ENCODE measurements at regions not wholly inside any gene's neighbourhood (a gene's known extent, or its start where the extent isn't known, plus 50 kb on each side); places are given as distances from the start of the nearest gene placed in this dataset.

DNA sequence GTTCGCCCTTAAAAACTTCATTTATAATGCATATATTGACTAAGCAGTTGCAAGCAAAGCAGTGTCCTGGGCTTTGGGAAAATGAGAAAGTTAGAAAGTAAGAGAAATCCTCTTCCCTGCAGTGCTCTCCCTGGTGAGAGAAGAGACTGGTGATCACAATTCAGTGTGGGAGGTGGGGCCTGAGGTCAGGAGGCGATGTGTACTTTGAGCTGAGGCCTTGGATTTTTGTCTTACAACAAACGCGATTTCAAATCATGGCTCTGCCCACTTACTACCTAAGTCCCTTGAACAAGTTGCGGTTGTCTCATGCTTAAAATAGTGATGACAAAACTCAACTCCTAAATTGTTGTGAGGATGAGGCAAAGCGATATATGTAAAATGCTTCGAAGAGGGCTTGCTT, 316.3 kb upstream of the NECTIN3 start:
- H3K9me3 Mint-ChIP-seq, result no peaks in the 10 kb centered on the region
- H3K27me3 Mint-ChIP-seq, result no peaks in the 10 kb centered on the region
- DNase-seq, result no peak
- ChIA-PET POLR2A (no interaction called here), CTCF (no interaction called here)
- H3K27ac Mint-ChIP-seq, result no peak overlapping the region
- TF ChIP-seq, protein P1, sequence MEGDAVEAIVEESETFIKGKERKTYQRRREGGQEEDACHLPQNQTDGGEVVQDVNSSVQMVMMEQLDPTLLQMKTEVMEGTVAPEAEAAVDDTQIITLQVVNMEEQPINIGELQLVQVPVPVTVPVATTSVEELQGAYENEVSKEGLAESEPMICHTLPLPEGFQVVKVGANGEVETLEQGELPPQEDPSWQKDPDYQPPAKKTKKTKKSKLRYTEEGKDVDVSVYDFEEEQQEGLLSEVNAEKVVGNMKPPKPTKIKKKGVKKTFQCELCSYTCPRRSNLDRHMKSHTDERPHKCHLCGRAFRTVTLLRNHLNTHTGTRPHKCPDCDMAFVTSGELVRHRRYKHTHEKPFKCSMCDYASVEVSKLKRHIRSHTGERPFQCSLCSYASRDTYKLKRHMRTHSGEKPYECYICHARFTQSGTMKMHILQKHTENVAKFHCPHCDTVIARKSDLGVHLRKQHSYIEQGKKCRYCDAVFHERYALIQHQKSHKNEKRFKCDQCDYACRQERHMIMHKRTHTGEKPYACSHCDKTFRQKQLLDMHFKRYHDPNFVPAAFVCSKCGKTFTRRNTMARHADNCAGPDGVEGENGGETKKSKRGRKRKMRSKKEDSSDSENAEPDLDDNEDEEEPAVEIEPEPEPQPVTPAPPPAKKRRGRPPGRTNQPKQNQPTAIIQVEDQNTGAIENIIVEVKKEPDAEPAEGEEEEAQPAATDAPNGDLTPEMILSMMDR (IDR thresholded peaks at IDR 0.05), result no peak
- no peak overlapping the region for H3K4me3 Mint-ChIP-seq
- no peaks in the 10 kb centered on the region for H3K36me3 Mint-ChIP-seq (ENCODE audit: low read depth)
- no peak for ATAC-seq (ENCODE audit: low read depth)
- intact Hi-C loops (cut with micrococcal nuclease), result no loop called here
- no peaks in the 10 kb centered on the region for H3K4me1 Mint-ChIP-seq

DNA sequence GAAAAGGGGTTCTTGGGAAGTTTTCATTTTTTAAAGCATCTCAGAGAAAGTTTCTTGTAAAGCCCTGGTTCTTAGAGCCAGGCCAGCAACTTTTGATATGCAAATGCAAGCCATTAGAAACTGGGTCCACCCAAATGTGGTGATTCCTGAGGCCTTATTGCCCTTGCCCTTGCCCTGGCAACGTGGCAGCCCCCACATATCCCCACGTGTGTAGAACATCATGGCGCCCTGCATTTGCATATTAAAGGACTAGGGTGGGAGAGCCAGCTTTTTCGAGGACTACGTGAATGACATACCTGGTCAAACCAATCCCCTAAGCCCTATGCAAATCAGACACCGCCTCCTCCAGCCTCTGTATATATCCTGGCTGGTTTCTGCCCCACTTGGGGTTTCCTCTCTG, 314.9 kb upstream of the NECTIN3 start:
- Mint-ChIP-seq H3K9me3 (no peaks in the 10 kb centered on the region), H3K27me3 (no peaks in the 10 kb centered on the region), H3K27ac (no peak overlapping the region), H3K36me3 (ENCODE audit: low read depth) (no peaks in the 10 kb centered on the region), H3K4me1 (no peaks in the 10 kb centered on the region), H3K4me3 (no peak overlapping the region)
- no peak for ATAC-seq (ENCODE audit: low read depth)
- CTCF ChIA-PET, result no interaction called here
- intact Hi-C loops (cut with micrococcal nuclease), result no loop called here
- TF ChIP-seq, protein P1 (IDR thresholded peaks at IDR 0.05), result no peak
- POLR2A ChIA-PET, result no interaction called here
- no peak for DNase-seq

DNA sequence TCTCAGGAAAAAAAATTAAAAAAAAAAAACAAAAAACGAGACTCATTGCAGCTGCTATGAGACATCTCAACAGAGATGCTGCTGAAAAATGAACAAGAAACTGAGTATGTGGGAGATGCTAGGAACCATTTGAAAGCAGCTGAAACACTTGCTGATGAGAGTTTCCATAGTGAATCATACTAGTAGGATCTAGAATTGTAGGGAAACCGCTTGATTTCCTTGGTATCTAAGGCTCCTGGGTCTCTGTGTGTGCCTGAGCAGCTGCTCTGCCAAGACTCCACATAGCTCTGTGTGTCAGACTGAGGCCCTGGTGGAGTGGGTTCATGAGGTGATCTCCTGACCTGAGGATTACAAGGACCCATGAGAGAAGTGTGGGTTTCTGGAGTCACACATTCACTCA, 313.4 kb upstream of the NECTIN3 start:
- H3K27ac Mint-ChIP-seq, result no peak overlapping the region

DNA sequence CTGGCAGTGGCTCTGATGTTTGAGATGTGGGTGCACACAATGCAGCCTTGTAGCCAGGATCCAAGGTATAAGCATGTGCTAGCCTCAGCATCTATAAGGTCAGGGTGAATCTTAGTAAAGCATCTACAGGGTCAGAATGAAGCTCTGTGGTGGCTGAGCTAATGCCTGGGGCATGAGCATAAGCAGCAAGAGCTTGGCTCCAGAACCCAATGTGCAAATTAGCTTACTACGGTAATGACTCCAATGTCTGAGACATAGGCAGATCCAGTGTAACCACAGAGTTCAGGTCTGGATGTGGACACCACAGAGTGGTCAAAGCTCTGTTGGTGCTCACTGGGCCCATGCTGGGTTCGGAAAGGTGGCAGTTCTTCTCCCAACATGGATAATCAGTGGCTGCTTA, 304.5 kb upstream of the NECTIN3 start:
- ChIA-PET CTCF (no interaction called here), POLR2A (no interaction called here)
- no peaks in the 10 kb centered on the region for H3K9me3 Mint-ChIP-seq
- H3K4me1 Mint-ChIP-seq, result no peaks in the 10 kb centered on the region
- no peak overlapping the region for H3K27ac Mint-ChIP-seq
- no peak for DNase-seq
- intact Hi-C loops (cut with micrococcal nuclease), result no loop called here
- ATAC-seq (ENCODE audit: low read depth), result no peak
- H3K4me3 Mint-ChIP-seq, result no peak overlapping the region
- TF ChIP-seq, protein P1 (IDR thresholded peaks at IDR 0.05), result no peak
- H3K27me3 Mint-ChIP-seq, result no peaks in the 10 kb centered on the region
- no peaks in the 10 kb centered on the region for H3K36me3 Mint-ChIP-seq (ENCODE audit: low read depth)

More for the DNA sequence above, 313.4 kb upstream of the NECTIN3 start:
- POLR2A ChIA-PET, result interaction anchor here (0.6 kb wide), 1 partner anchor 31 kb away, joined by 9 read pairs; no protein-coding TSS in a partner anchor
- Mint-ChIP-seq H3K36me3 (ENCODE audit: low read depth) (no peaks in the 10 kb centered on the region), H3K9me3 (no peaks in the 10 kb centered on the region), H3K27me3 (no peaks in the 10 kb centered on the region), H3K4me3 (no peak overlapping the region), H3K4me1 (no peaks in the 10 kb centered on the region)
- DNase-seq (no peak), ATAC-seq (ENCODE audit: low read depth) (no peak)
- CTCF ChIA-PET, result no interaction called here
- TF ChIP-seq, protein P1 (IDR thresholded peaks at IDR 0.05), result no peak
- intact Hi-C loops (cut with micrococcal nuclease), result no loop called here

DNA sequence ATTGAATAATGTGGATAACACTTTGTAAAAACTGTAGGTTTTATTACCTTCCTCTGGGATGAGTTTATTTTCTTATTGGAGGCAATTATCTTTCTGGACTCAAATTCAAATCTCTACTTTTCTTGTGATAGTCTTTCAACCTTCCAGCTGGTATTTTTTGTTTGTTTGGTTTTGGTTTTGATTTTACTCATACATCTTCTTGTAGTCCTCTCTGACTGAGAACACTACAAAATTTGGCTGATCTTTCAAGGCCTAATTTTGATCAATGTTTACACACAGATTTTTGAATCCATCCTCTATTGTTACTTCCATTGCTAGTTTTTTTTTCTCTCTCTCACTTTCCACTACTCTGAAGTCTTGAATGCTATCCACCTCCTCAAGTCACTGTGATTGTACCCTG, 303.8 kb upstream of the NECTIN3 start:
- TF ChIP-seq, protein P1 (IDR thresholded peaks at IDR 0.05), result no peak
- no peak overlapping the region for H3K27ac Mint-ChIP-seq
- H3K4me3 Mint-ChIP-seq, result no peak overlapping the region
- DNase-seq (no peak), ATAC-seq (ENCODE audit: low read depth) (no peak)
- intact Hi-C loops (cut with micrococcal nuclease), result no loop called here
- H3K27me3 Mint-ChIP-seq, result peaks cover 1% of the 10 kb centered on the region
- POLR2A ChIA-PET, result no interaction called here
- H3K36me3 Mint-ChIP-seq (ENCODE audit: low read depth), result no peaks in the 10 kb centered on the region
- CTCF ChIA-PET, result no interaction called here
- no peaks in the 10 kb centered on the region for H3K4me1 Mint-ChIP-seq
- no peaks in the 10 kb centered on the region for H3K9me3 Mint-ChIP-seq

All from activated B cell treated with CpG ODN at 0.5 μM for 24 hours (primary cell).